Hematopoietic multipotent progenitor cell treated with erythropoietin and hydrocortisone succinate and interleukin-3 and kit ligand, for 6 days (in vitro differentiated cells): ENCODE measurements at regions not wholly inside any gene's neighbourhood (a gene's known extent, or its start where the extent isn't known, plus 50 kb on each side); places are given as distances from the start of the nearest gene placed in this dataset.

Experiments used
- DNase-seq: peaks from one replicate; pipeline ENCODE4 v3.0.0-alpha.2; 2015

- DNase-seq: no peak
Observed at GRCh38 chr1:198865319-198865718, 226.5 kb downstream of the PTPRC start.

- no peak for DNase-seq
Observed at GRCh38 chr1:198867182-198867581, 228.3 kb downstream of the PTPRC start.

- no peak for DNase-seq
Observed at GRCh38 chr1:198873696-198874230, 234.9 kb downstream of the PTPRC start.

GRCh38 chr1:198876371-198876871, 237.6 kb downstream of the PTPRC start:
- no peak for DNase-seq

- no peak for DNase-seq
Observed at GRCh38 chr1:198878566-198878965, 239.7 kb downstream of the PTPRC start.

GRCh38 chr1:198879711-198880306, 241.0 kb downstream of the PTPRC start:
- DNase-seq: no peak

GRCh38 chr1:198880397-198880796, 241.6 kb downstream of the PTPRC start:
- peak; percentile 52 for DNase-seq

GRCh38 chr1:198880818-198881597, 242.2 kb downstream of the PTPRC start:
- peak; percentile 59 for DNase-seq

- DNase-seq: no peak
Observed at GRCh38 chr1:198883184-198883583, 244.3 kb downstream of the PTPRC start.

- DNase-seq: no peak
Observed at GRCh38 chr1:198887866-198888265, 249.0 kb downstream of the PTPRC start.

- DNase-seq: no peak
Observed at GRCh38 chr1:198888379-198888943, 249.6 kb downstream of the PTPRC start.

GRCh38 chr1:198889101-198889500, 250.3 kb downstream of the PTPRC start:
- peak; percentile 25 for DNase-seq

GRCh38 chr1:198889749-198890148, 250.9 kb downstream of the PTPRC start:
- no peak for DNase-seq

GRCh38 chr1:198890214-198890930, 251.5 kb downstream of the PTPRC start:
- DNase-seq: no peak

- no peak for DNase-seq
Observed at GRCh38 chr1:198892065-198892464, 253.2 kb downstream of the PTPRC start.

- no peak for DNase-seq
Observed at GRCh38 chr1:198893141-198893540, 254.3 kb downstream of the PTPRC start.

GRCh38 chr1:198893763-198894444, 255.1 kb downstream of the PTPRC start:
- no peak for DNase-seq

- DNase-seq: no peak
Observed at GRCh38 chr1:198901266-198901665, 262.4 kb downstream of the PTPRC start.

GRCh38 chr1:198902655-198903054, 263.8 kb downstream of the PTPRC start:
- no peak for DNase-seq

GRCh38 chr1:198903203-198903602, 264.4 kb downstream of the PTPRC start:
- no peak for DNase-seq

- no peak for DNase-seq
Observed at GRCh38 chr1:198903621-198904020, 264.8 kb downstream of the PTPRC start.

GRCh38 chr1:198904321-198904720, 265.5 kb downstream of the PTPRC start:
- DNase-seq: no peak
